Large intestine (tissue), 3 donors: ENCODE measurements at regions not wholly inside any gene's neighbourhood (a gene's known extent, or its start where the extent isn't known, plus 50 kb on each side); places are given as distances from the start of the nearest gene placed in this dataset.
"Not testable (repeated sequence)": the region's sequence is repeated elsewhere in the genome, so short reads cannot be mapped to it uniquely, and the experiment has no call there.

Experiments used
- DNase-seq, 2 donors: peaks; one replicate each; pipeline versions ENCODE4 v3.0.0 to v3.0.0-alpha.2; 2013
- H3K27ac ChIP-seq: one replicate; pipeline ENCODE4 v1.5.1; 2013; ENCODE audit warnings: low read length
- H3K27me3 ChIP-seq: 2 replicates; pipeline ENCODE4 v1.6.1; 2013; ENCODE audit warnings: low read length; ENCODE audit not compliant: control insufficient read depth, insufficient read depth
- H3K36me3 ChIP-seq: 2 replicates; pipeline ENCODE4 v1.6.1; 2013; ENCODE audit warnings: low read length; ENCODE audit not compliant: control insufficient read depth, insufficient read depth
- H3K4me1 ChIP-seq: one replicate; pipeline ENCODE4 v1.6.1; 2013; ENCODE audit warnings: low read length; ENCODE audit not compliant: control insufficient read depth, insufficient read depth
- H3K4me3 ChIP-seq: one replicate; pipeline ENCODE4 v1.5.1; 2013; ENCODE audit warnings: low read length
- H3K9me3 ChIP-seq: one replicate; pipeline ENCODE4 v1.6.1; 2013; ENCODE audit warnings: mild to moderate bottlenecking, low read depth, low read length, moderate library complexity; ENCODE audit not compliant: control insufficient read depth
- WGBS: methylation state at CpG from one replicate; pipeline ENCODE4 v1.1.5; 2013; ENCODE audit warnings: low lambda C conversion rate; ENCODE audit not compliant: insufficient coverage; 5-methylcytosine and 5-hydroxymethylcytosine counted together

GRCh38 chr15:24764375-24765171 lies 89.0 kb downstream of the NPAP1 start:
- Histone ChIP-seq H3K36me3 (no peaks in the 10 kb centered on the region), H3K27ac (no peak overlapping the region), H3K9me3 (no peaks in the 10 kb centered on the region), H3K4me1 (no peaks in the 10 kb centered on the region), H3K27me3 (no peaks in the 10 kb centered on the region), H3K4me3 (no peak overlapping the region)
- WGBS = 90% methylated on average over 2 of the region's 7 CpGs
- no peak for DNase-seq

- Histone ChIP-seq H3K4me1 (no peaks in the 10 kb centered on the region), H3K4me3 (no peak overlapping the region), H3K9me3 (no peaks in the 10 kb centered on the region), H3K36me3 (no peaks in the 10 kb centered on the region), H3K27ac (no peak overlapping the region), H3K27me3 (no peaks in the 10 kb centered on the region)
- DNase-seq = no peak
- WGBS = no CpG with 5 or more reads among the region's 1 CpG
These were observed 91.0 kb downstream of the NPAP1 start for GRCh38 chr15:24766511-24767133.

DNA sequence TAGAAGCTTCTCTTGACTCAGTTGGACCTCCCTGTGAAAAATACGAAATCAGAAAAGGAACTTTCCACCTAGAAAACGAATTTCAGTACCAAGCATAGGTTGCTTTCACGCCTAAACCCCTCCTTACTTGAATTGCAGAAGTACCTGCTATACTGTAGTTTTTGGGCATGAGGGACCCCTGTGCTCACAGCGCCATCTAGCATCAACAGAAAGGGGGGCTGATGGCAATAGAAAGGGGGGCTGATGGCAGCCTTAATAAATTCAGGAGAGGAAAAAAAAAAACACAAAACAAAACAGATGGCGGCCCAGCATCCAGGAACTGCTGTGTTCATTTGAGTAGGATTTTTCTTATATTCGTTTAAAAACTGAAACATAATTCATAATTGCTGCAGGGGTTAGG lies 96.7 kb downstream of the NPAP1 start:
- Histone ChIP-seq H3K4me3 (peak overlapping the region; percentile 60), H3K9me3 (peaks cover 4% of the 10 kb centered on the region), H3K36me3 (no peaks in the 10 kb centered on the region), H3K4me1 (no peaks in the 10 kb centered on the region), H3K27me3 (no peaks in the 10 kb centered on the region), H3K27ac (peak overlapping the region; percentile 55)
- DNase-seq = no peak
- no CpG with 5 or more reads among the region's 6 CpGs for WGBS

- Histone ChIP-seq H3K4me1 (no peaks in the 10 kb centered on the region), H3K9me3 (peaks cover 4% of the 10 kb centered on the region), H3K4me3 (peak overlapping the region; percentile 60), H3K36me3 (no peaks in the 10 kb centered on the region), H3K27me3 (no peaks in the 10 kb centered on the region), H3K27ac (peak overlapping the region; percentile 65)
- 67% methylated on average over 1 of the region's 47 CpGs for WGBS
- peak; percentile 87 to 93 for DNase-seq
These were observed 97.3 kb downstream of the NPAP1 start for GRCh38 chr15:24772686-24773373.

DNA sequence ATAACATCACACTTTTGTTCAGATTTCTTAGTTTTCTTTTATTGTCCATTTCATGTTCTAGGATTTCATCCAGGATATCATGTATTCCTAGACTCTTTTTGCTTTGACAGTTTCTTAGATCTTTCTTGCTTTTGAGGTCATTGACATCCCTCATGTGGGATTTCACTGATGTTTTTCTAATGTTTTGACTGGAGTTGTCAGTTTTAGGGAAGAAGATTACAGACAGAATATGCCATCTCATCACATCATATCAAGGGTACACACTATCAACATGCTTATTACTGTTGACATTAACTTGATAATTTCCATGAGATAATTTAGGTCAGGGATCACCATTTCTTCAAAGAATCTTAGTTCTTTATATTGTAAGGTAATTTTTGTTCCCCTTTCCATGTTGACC lies 101.7 kb downstream of the NPAP1 start:
- Histone ChIP-seq H3K27ac (no peak overlapping the region), H3K4me3 (no peak overlapping the region), H3K9me3 (peaks cover 4% of the 10 kb centered on the region), H3K36me3 (no peaks in the 10 kb centered on the region), H3K4me1 (no peaks in the 10 kb centered on the region), H3K27me3 (no peaks in the 10 kb centered on the region)
- DNase-seq = no peak

- H3K4me3 ChIP-seq = no peak overlapping the region
- no peaks in the 10 kb centered on the region for H3K9me3 ChIP-seq
- no peaks in the 10 kb centered on the region for H3K27me3 ChIP-seq
- WGBS = no CpG with 5 or more reads among the region's 4 CpGs
- no peak overlapping the region for H3K27ac ChIP-seq
- no peaks in the 10 kb centered on the region for H3K4me1 ChIP-seq
- H3K36me3 ChIP-seq = no peaks in the 10 kb centered on the region
- no peak for DNase-seq
These were observed 108.9 kb downstream of the NPAP1 start for GRCh38 chr15:24784506-24784905.

GRCh38 chr15:24786347-24786746 lies 110.8 kb downstream of the NPAP1 start:
- Histone ChIP-seq H3K27me3 (no peaks in the 10 kb centered on the region), H3K27ac (no peak overlapping the region), H3K4me3 (no peak overlapping the region), H3K36me3 (no peaks in the 10 kb centered on the region), H3K4me1 (no peaks in the 10 kb centered on the region), H3K9me3 (no peaks in the 10 kb centered on the region)
- DNase-seq = no peak
- WGBS = no CpG with 5 or more reads among the region's 1 CpG

GRCh38 chr15:24802624-24803023 lies 127.0 kb downstream of the NPAP1 start:
- no CpG with 5 or more reads among the region's 6 CpGs for WGBS
- not testable (repeated sequence) for H3K9me3 ChIP-seq, H3K4me1 ChIP-seq, DNase-seq, H3K27ac ChIP-seq, H3K4me3 ChIP-seq, H3K36me3 ChIP-seq, H3K27me3 ChIP-seq

DNA sequence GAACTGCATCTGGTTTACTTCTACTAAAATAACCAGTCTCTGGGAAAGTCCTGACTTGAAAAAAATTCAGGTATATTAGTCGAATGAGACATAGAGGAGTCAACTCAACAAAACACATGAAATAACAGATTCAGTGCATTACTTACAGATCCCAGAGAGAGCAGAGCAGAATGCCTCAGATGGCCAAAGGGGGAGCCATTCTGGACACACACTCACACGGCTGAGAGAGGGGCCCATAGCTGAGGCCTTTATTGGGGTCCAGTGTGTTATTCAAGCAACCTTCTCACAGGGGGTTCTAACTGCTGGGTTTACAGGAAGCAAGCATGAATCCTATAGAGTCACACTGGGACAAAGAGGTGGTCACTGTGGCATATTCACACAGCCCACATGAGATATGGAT lies 135.1 kb upstream of the SNRPN start:
- no CpG with 5 or more reads among the region's 2 CpGs for WGBS
- Histone ChIP-seq H3K27me3 (no peaks in the 10 kb centered on the region), H3K36me3 (no peaks in the 10 kb centered on the region), H3K27ac (no peak overlapping the region), H3K4me3 (no peak overlapping the region), H3K4me1 (no peaks in the 10 kb centered on the region), H3K9me3 (peaks cover 3% of the 10 kb centered on the region)
- no peak for DNase-seq

DNA sequence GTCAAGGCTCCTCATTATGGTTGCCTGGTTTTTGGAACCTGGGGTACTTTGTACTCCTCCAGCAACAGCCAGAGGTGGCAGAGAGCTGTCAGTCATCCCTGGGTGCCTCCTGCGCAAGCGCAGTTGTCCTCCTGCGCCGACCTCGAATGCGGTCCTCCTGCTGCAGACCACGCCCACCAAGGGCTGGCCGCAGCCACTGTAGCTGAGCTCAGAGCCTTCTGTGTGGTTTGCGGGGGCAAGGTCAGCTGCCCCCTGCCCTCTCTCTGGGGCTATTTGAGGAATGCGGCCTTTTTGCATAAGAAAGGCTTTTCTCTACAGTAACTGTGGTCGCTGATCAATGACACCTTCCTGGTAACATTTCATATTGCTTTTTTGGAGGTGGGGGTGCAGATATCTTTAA lies 131.3 kb upstream of the SNRPN start:
- WGBS = 20% methylated on average over 2 of the region's 11 CpGs
- peaks cover 3% of the 10 kb centered on the region for H3K9me3 ChIP-seq
- peak overlapping the region; percentile 35 for H3K4me3 ChIP-seq
- no peaks in the 10 kb centered on the region for H3K4me1 ChIP-seq
- no peaks in the 10 kb centered on the region for H3K27me3 ChIP-seq
- H3K27ac ChIP-seq = no peak overlapping the region
- peak; percentile 7 to 49 for DNase-seq
- H3K36me3 ChIP-seq = no peaks in the 10 kb centered on the region
